ENCODE measurements at regions not wholly inside any gene's neighbourhood (a gene's known extent, or its start where the extent isn't known, plus 50 kb on each side); places are given as distances from the start of the nearest gene placed in this dataset.

DNA sequence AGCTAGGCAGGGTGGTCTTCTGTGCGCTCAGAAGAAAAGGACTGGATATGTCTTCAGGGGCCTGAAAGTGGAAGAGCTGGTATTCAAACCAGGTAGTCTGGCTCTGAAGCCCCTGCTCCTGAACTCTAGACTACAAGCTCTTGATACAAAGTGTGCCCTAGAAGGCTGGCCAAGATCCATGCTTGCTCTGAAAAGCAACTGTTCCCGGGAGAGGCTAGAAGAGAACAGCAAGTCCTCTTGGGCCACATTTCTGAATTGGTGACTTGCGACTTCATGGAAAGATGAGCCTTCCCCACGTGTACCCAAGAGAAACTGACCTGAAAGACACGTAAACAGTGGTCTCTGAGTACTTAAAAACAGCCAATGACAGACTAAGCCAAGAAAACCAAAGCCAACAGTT is 123.3 kb upstream of the GRIK3 start:
- no peak for ATAC-seq
- peaks cover 2% of the 10 kb centered on the region; the same call in 2 of the 3 replicates for H3K36me3 Mint-ChIP-seq (ENCODE audit: low read depth)
- H2AFZ ChIP-seq = no peak overlapping the region

More for the DNA sequence above, 123.3 kb upstream of the GRIK3 start:
- no peak overlapping the region for H3K4me3 ChIP-seq
- no peaks in the 10 kb centered on the region for H4K20me1 ChIP-seq (replicated peaks; ENCODE audit: insufficient read depth)
- H3K4me1 Mint-ChIP-seq = no peaks in the 10 kb centered on the region
- H3K36me3 ChIP-seq (ENCODE audit: insufficient read depth) = no peaks in the 10 kb centered on the region
- TF ChIP-seq EZH2phosphoT487 (IDR thresholded peaks at IDR 0.05; ENCODE audit: unreplicated experiment) = no peak
- TF ChIP-seq JUNB (IDR thresholded peaks at IDR 0.05; ENCODE audit: unreplicated experiment) = no peak
- no peak for TF ChIP-seq STAT1 (IDR thresholded peaks at IDR 0.05; ENCODE audit: unreplicated experiment)
- TF ChIP-seq NANOG (IDR thresholded peaks at IDR 0.05; ENCODE audit: borderline replicate concordance) = no peak
- no peak for TF ChIP-seq ZNF331 (CRISPR knock-in tag; IDR thresholded peaks at IDR 0.05; ENCODE audit: low read depth)
- TF ChIP-seq, protein P1, sequence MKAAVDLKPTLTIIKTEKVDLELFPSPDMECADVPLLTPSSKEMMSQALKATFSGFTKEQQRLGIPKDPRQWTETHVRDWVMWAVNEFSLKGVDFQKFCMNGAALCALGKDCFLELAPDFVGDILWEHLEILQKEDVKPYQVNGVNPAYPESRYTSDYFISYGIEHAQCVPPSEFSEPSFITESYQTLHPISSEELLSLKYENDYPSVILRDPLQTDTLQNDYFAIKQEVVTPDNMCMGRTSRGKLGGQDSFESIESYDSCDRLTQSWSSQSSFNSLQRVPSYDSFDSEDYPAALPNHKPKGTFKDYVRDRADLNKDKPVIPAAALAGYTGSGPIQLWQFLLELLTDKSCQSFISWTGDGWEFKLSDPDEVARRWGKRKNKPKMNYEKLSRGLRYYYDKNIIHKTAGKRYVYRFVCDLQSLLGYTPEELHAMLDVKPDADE (IDR thresholded peaks at IDR 0.05) = no peak
- no peak for TF ChIP-seq EZH2 (IDR thresholded peaks at IDR 0.05; ENCODE audit: low read depth, unreplicated experiment)
- TF ChIP-seq, protein P2, sequence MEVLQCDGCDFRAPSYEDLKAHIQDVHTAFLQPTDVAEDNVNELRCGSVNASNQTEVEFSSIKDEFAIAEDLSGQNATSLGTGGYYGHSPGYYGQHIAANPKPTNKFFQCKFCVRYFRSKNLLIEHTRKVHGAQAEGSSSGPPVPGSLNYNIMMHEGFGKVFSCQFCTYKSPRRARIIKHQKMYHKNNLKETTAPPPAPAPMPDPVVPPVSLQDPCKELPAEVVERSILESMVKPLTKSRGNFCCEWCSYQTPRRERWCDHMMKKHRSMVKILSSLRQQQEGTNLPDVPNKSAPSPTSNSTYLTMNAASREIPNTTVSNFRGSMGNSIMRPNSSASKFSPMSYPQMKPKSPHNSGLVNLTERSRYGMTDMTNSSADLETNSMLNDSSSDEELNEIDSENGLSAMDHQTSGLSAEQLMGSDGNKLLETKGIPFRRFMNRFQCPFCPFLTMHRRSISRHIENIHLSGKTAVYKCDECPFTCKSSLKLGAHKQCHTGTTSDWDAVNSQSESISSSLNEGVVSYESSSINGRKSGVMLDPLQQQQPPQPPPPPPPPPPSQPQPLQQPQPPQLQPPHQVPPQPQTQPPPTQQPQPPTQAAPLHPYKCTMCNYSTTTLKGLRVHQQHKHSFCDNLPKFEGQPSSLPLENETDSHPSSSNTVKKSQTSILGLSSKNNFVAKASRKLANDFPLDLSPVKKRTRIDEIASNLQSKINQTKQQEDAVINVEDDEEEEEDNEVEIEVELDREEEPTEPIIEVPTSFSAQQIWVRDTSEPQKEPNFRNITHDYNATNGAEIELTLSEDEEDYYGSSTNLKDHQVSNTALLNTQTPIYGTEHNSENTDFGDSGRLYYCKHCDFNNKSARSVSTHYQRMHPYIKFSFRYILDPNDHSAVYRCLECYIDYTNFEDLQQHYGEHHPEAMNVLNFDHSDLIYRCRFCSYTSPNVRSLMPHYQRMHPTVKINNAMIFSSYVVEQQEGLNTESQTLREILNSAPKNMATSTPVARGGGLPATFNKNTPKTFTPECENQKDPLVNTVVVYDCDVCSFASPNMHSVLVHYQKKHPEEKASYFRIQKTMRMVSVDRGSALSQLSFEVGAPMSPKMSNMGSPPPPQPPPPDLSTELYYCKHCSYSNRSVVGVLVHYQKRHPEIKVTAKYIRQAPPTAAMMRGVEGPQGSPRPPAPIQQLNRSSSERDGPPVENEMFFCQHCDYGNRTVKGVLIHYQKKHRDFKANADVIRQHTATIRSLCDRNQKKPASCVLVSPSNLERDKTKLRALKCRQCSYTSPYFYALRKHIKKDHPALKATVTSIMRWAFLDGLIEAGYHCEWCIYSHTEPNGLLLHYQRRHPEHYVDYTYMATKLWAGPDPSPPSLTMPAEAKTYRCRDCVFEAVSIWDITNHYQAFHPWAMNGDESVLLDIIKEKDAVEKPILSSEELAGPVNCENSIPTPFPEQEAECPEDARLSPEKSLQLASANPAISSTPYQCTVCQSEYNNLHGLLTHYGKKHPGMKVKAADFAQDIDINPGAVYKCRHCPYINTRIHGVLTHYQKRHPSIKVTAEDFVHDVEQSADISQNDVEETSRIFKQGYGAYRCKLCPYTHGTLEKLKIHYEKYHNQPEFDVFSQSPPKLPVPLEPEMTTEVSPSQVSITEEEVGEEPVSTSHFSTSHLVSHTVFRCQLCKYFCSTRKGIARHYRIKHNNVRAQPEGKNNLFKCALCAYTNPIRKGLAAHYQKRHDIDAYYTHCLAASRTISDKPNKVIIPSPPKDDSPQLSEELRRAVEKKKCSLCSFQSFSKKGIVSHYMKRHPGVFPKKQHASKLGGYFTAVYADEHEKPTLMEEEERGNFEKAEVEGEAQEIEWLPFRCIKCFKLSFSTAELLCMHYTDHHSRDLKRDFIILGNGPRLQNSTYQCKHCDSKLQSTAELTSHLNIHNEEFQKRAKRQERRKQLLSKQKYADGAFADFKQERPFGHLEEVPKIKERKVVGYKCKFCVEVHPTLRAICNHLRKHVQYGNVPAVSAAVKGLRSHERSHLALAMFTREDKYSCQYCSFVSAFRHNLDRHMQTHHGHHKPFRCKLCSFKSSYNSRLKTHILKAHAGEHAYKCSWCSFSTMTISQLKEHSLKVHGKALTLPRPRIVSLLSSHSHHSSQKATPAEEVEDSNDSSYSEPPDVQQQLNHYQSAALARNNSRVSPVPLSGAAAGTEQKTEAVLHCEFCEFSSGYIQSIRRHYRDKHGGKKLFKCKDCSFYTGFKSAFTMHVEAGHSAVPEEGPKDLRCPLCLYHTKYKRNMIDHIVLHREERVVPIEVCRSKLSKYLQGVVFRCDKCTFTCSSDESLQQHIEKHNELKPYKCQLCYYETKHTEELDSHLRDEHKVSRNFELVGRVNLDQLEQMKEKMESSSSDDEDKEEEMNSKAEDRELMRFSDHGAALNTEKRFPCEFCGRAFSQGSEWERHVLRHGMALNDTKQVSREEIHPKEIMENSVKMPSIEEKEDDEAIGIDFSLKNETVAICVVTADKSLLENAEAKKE (CRISPR knock-in tag; IDR thresholded peaks at IDR 0.05) = no peak
- TF ChIP-seq POLR2AphosphoS5 (IDR thresholded peaks at IDR 0.05; ENCODE audit: low read depth) = no peak
- no peak for TF ChIP-seq REST (IDR thresholded peaks at IDR 0.05; ENCODE audit: unreplicated experiment)
- TF ChIP-seq CREB1 (CRISPR knock-in tag; IDR thresholded peaks at IDR 0.05; ENCODE audit: low read depth) = no peak
- TF ChIP-seq, protein P3, sequence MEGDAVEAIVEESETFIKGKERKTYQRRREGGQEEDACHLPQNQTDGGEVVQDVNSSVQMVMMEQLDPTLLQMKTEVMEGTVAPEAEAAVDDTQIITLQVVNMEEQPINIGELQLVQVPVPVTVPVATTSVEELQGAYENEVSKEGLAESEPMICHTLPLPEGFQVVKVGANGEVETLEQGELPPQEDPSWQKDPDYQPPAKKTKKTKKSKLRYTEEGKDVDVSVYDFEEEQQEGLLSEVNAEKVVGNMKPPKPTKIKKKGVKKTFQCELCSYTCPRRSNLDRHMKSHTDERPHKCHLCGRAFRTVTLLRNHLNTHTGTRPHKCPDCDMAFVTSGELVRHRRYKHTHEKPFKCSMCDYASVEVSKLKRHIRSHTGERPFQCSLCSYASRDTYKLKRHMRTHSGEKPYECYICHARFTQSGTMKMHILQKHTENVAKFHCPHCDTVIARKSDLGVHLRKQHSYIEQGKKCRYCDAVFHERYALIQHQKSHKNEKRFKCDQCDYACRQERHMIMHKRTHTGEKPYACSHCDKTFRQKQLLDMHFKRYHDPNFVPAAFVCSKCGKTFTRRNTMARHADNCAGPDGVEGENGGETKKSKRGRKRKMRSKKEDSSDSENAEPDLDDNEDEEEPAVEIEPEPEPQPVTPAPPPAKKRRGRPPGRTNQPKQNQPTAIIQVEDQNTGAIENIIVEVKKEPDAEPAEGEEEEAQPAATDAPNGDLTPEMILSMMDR (conservative IDR thresholded peaks at IDR 0.05; ENCODE audit: low read depth in 2 of 2) = no peak
- no peak for TF ChIP-seq ZNF114 (CRISPR knock-in tag; IDR thresholded peaks at IDR 0.05)
- no peak overlapping the region for H3K4me3 Mint-ChIP-seq
- H3K27ac ChIP-seq (ENCODE audit: low read depth) = no peak overlapping the region
- H3K27ac Mint-ChIP-seq = no peak overlapping the region
- no peak overlapping the region for H3K4me2 ChIP-seq
- peaks cover 4% of the 10 kb centered on the region for H3K27me3 Mint-ChIP-seq (ENCODE audit: insufficient read depth, low read depth, poor library complexity)
- no peaks in the 10 kb centered on the region for H3F3A ChIP-seq (replicated peaks; ENCODE audit: low read depth)
- H3K79me2 ChIP-seq (replicated peaks; ENCODE audit: insufficient read depth) = no peaks in the 10 kb centered on the region
- no peaks in the 10 kb centered on the region for H3K27me3 ChIP-seq (ENCODE audit: insufficient read depth)
- H3K9me3 Mint-ChIP-seq = peaks cover 10% of the 10 kb centered on the region; the same call in 2 of the 3 replicates
- no peaks in the 10 kb centered on the region for H3K4me1 ChIP-seq (ENCODE audit: insufficient read depth)
- DNase-seq (ENCODE audit: low spot score) = no peak
- peaks cover 7% of the 10 kb centered on the region; the same call in 1 of the 2 replicates for H3K9me2 ChIP-seq (ENCODE audit: insufficient read depth)
